ENCODE measurements at regions not wholly inside any gene's neighbourhood (a gene's known extent, or its start where the extent isn't known, plus 50 kb on each side); places are given as distances from the start of the nearest gene placed in this dataset.

DNA sequence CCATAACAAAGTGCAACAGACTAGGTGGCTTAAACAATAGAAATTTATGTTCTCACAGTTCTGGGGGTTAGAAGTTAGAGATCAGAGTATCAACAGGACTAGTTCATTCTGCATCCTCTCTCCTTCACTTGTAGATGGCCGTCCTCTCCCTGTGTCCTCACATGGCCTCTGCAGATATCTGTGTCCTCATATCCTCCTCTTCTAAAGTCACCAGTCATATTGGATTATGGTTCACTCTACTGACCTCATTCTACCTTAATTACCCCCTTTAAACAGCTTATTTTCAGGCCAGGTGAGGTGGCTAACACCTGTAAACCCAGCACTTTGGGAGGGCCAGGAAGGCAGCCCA is 135.1 kb downstream of the RAB38 start:
- Histone ChIP-seq H3K9me2 (replicated peaks; ENCODE audit: low read depth, low read length) (no peaks in the 10 kb centered on the region), H3K9ac (ENCODE audit: low read depth, low read length, poor library complexity, severe bottlenecking) (no peak overlapping the region), H3K4me2 (ENCODE audit: low read depth, low read length, poor library complexity, severe bottlenecking) (no peak overlapping the region), H3K79me2 (ENCODE audit: insufficient read depth, low read length) (no peaks in the 10 kb centered on the region), H3K9me3 (ENCODE audit: insufficient read depth, low read depth, low read length) (no peaks in the 10 kb centered on the region), H2AFZ (ENCODE audit: low read length) (no peak overlapping the region), H3K27me3 (ENCODE audit: insufficient read depth, low read length, poor library complexity, severe bottlenecking) (no peaks in the 10 kb centered on the region), H3F3A (ENCODE audit: low read depth) (no peaks in the 10 kb centered on the region), H3K36me3 (ENCODE audit: insufficient read depth, low read length) (no peaks in the 10 kb centered on the region), H3K4me3 (ENCODE audit: low read length, poor library complexity, severe bottlenecking) (no peak overlapping the region), H4K20me1 (ENCODE audit: insufficient read depth, low read length, poor library complexity, severe bottlenecking) (no peaks in the 10 kb centered on the region), H3K4me1 (ENCODE audit: insufficient read depth, low read length, poor library complexity, severe bottlenecking) (peaks cover 9% of the 10 kb centered on the region)
- TF ChIP-seq CTCF (conservative IDR thresholded peaks at IDR 0.05; ENCODE audit: low read length): no peak
- TF ChIP-seq EZH2phosphoT487 (IDR thresholded peaks at IDR 0.05; ENCODE audit: borderline replicate concordance): no peak

DNA sequence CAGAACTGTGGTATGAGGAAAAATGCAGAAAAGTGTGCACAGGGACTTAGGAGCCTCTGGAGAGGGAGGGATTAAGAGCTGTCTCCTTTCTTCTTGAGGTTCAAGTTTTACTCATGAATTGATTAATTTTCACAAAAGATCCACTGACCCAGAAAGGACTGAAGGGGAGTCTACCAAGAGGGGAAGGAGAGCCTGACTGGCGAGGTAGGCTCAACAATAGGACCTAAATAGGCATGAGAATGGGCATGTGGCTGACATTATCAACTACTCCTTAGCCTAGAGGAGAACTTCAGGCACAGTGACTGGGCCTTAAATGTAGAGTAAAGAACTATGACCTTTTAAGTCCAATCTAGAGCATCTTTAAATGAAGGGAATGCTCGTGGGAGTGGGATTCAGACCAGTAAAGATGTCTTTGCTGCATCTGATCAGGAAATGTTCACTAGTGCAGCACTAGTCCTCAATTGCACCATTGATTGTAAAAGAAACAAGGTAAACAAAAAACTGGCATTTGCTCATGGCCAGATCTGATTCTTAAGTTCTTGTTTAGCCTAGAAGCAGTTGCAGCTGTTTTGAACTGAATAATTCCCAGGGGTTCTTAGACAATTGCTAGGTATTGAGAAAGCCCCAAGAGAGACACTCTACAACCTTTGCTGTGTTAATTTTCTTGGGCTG is 135.6 kb downstream of the RAB38 start:
- no peak for TF ChIP-seq CTCF (conservative IDR thresholded peaks at IDR 0.05; ENCODE audit: low read length)
- TF ChIP-seq EZH2phosphoT487 (IDR thresholded peaks at IDR 0.05; ENCODE audit: borderline replicate concordance): no peak
- Histone ChIP-seq H3K4me1 (ENCODE audit: insufficient read depth, low read length, poor library complexity, severe bottlenecking) (peaks cover 9% of the 10 kb centered on the region), H3K4me2 (ENCODE audit: low read depth, low read length, poor library complexity, severe bottlenecking) (no peak overlapping the region), H3K36me3 (ENCODE audit: insufficient read depth, low read length) (no peaks in the 10 kb centered on the region), H3K9me3 (ENCODE audit: insufficient read depth, low read depth, low read length) (no peaks in the 10 kb centered on the region), H2AFZ (ENCODE audit: low read length) (no peak overlapping the region), H3F3A (ENCODE audit: low read depth) (no peaks in the 10 kb centered on the region), H4K20me1 (ENCODE audit: insufficient read depth, low read length, poor library complexity, severe bottlenecking) (no peaks in the 10 kb centered on the region), H3K27me3 (ENCODE audit: insufficient read depth, low read length, poor library complexity, severe bottlenecking) (no peaks in the 10 kb centered on the region), H3K9ac (ENCODE audit: low read depth, low read length, poor library complexity, severe bottlenecking) (no peak overlapping the region), H3K79me2 (ENCODE audit: insufficient read depth, low read length) (no peaks in the 10 kb centered on the region), H3K9me2 (replicated peaks; ENCODE audit: low read depth, low read length) (no peaks in the 10 kb centered on the region), H3K4me3 (ENCODE audit: low read length, poor library complexity, severe bottlenecking) (no peak overlapping the region)

DNA sequence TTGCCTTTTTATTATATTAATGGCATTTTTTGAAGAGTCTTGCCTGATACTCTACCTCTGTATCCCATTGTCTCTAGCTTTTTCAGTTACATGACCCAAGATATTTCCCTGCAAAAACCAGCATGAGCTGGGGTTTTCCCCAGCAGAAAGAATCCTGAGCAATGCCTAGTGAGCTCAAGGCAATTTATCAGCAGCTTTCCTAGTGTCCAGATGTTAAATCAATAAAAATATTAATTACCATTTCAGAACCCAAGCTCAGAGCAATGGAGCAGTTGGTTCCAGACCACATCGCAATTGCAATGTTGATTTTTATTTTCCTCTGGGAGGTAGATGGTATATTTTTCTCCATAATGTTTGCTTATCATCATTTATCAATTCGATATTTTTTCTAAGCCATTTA is 137.2 kb downstream of the RAB38 start:
- H3K4me2 ChIP-seq (ENCODE audit: low read depth, low read length, poor library complexity, severe bottlenecking): no peak overlapping the region
- H2AFZ ChIP-seq (ENCODE audit: low read length): no peak overlapping the region
- no peaks in the 10 kb centered on the region for H3K9me2 ChIP-seq (replicated peaks; ENCODE audit: low read depth, low read length)
- no peaks in the 10 kb centered on the region for H3K9me3 ChIP-seq (ENCODE audit: insufficient read depth, low read depth, low read length)
- peaks cover 6% of the 10 kb centered on the region for H3K4me1 ChIP-seq (ENCODE audit: insufficient read depth, low read length, poor library complexity, severe bottlenecking)
- no peak overlapping the region for H3K9ac ChIP-seq (ENCODE audit: low read depth, low read length, poor library complexity, severe bottlenecking)
- no peaks in the 10 kb centered on the region for H4K20me1 ChIP-seq (ENCODE audit: insufficient read depth, low read length, poor library complexity, severe bottlenecking)
- no peaks in the 10 kb centered on the region for H3F3A ChIP-seq (ENCODE audit: low read depth)
- no peak for TF ChIP-seq CTCF (conservative IDR thresholded peaks at IDR 0.05; ENCODE audit: low read length)
- TF ChIP-seq EZH2phosphoT487 (IDR thresholded peaks at IDR 0.05; ENCODE audit: borderline replicate concordance): no peak
- no peaks in the 10 kb centered on the region for H3K27me3 ChIP-seq (ENCODE audit: insufficient read depth, low read length, poor library complexity, severe bottlenecking)
- no peaks in the 10 kb centered on the region for H3K36me3 ChIP-seq (ENCODE audit: insufficient read depth, low read length)
- H3K79me2 ChIP-seq (ENCODE audit: insufficient read depth, low read length): no peaks in the 10 kb centered on the region
- H3K4me3 ChIP-seq (ENCODE audit: low read length, poor library complexity, severe bottlenecking): no peak overlapping the region
